Fibroblast of the aortic adventitia (primary cell): ENCODE measurements at regions not wholly inside any gene's neighbourhood (a gene's known extent, or its start where the extent isn't known, plus 50 kb on each side); places are given as distances from the start of the nearest gene placed in this dataset.

ENCODE experiments used
- DNase-seq: peaks from one replicate; pipeline ENCODE4 v3.0.0-alpha.2; 2010; ENCODE audit warnings: low read depth
- H3K4me3 ChIP-seq: 2 replicates; pipeline ENCODE4 v1.5.1; 2011; ENCODE audit warnings: low read depth, mild to moderate bottlenecking, control low read depth, low read length, moderate library complexity
- TF ChIP-seq, protein P1 (sequence below): IDR thresholded peaks from 2 replicates; pipeline ENCODE4 v1.5.1; 2011; ENCODE audit warnings: mild to moderate bottlenecking, low read length, control low read depth, inconsistent platforms; ENCODE audit not compliant: insufficient read depth

DNA sequence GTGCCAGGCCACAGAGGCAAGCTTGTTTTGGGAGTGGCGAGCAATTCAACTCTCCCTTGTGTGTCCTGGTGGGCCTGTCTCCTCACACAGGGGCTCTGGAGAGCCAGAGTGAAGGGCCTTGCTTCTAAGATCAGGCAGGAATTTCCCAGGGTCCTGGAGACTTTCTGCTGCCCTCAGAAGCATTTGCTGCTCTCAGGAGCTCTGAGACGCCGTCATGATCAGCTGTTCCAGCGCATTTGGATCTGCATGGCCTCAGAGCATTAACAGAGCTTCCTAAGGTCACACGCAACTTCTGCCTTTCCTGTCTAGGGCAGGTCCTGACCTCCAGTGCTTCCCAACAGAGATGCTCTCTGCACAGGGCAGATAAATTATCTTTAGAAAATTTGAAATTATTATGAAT, 52.2 kb upstream of the C10orf90 start:
- TF ChIP-seq, protein P1, sequence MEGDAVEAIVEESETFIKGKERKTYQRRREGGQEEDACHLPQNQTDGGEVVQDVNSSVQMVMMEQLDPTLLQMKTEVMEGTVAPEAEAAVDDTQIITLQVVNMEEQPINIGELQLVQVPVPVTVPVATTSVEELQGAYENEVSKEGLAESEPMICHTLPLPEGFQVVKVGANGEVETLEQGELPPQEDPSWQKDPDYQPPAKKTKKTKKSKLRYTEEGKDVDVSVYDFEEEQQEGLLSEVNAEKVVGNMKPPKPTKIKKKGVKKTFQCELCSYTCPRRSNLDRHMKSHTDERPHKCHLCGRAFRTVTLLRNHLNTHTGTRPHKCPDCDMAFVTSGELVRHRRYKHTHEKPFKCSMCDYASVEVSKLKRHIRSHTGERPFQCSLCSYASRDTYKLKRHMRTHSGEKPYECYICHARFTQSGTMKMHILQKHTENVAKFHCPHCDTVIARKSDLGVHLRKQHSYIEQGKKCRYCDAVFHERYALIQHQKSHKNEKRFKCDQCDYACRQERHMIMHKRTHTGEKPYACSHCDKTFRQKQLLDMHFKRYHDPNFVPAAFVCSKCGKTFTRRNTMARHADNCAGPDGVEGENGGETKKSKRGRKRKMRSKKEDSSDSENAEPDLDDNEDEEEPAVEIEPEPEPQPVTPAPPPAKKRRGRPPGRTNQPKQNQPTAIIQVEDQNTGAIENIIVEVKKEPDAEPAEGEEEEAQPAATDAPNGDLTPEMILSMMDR, result no peak
- no peak for DNase-seq
- no peak overlapping the region for H3K4me3 ChIP-seq

DNA sequence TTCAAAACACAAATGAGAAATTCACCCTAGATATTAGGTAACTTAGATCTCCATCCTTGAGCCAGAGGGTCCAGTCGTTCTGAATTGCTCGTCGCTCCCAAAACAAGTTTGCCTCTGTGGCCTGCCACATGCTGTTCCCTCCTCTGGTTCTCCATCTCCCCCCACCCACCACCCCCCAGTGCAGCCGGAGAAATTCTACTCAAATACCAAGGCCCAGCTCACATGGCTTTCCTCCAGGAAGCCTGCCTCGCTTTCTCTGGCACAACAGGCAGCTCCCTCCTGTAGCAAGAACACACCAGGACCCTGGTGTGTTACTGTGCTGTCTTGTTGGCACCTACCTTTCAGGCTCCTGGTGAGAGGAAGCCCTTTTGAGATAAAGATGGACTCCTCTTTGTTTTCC, 52.7 kb upstream of the C10orf90 start:
- DNase-seq, result no peak
- no peak overlapping the region for H3K4me3 ChIP-seq
- TF ChIP-seq, protein P1, result no peak

DNA sequence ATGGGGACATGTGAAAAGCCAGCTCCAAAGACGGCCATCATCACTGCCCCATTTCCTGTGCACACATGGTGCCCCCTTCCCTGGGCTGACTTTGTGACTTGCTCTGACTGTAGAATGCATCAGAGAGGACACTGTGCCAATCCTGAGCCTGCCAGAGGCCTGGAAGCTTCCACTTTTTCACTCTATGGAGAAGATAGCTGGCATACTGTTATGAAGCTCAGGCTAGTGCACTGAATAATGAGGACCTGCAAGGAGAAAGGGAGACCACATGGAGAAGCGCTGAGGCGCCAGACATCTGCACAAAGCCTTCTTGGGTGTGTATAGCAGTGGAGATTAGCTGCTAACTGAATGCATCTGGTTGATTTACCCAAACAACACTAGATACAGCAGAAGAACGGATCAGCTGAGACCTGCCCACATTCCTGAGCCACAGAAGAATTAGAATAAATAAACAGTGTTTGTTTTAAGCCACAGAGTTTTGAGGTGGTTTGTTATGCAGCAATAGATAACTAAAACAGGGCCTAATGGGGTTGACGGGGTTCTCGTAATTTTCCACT, 58.9 kb upstream of the C10orf90 start:
- TF ChIP-seq, protein P1, result no peak
- no peak for DNase-seq
- no peak overlapping the region for H3K4me3 ChIP-seq

DNA sequence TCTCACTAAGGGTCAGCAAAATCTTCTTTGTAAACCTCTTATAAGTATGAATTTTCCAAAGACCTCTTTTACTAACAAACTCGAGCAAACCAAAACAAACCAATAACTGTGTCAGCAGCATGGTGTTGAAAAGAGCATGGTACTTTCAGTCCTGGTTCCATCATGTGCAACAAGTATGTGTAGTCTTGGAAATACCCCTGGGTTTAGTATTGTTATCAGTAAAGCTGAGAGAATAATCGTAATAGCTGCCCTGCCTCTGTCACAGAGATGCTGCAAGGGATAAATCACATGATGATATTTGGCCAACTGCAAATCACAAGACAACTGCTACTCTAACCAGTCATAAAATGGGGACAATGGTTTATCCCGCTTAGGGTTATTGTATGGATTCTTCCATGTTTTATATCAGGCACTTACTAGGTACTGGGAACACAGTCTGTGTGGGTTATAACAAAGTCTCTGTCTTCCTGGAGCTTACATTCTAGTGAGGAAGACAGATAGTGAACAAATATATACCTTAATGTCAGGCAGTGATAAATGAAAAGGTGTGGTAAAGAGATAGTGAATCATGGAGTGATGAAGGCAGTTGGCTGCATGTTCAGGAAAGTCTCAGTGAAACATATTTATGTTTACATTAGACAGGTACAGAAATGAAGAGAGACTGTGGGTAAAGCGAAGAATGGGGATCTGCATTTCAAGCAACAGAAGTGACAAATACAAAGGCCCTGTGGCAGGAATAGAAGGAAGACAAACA, 60.5 kb upstream of the C10orf90 start:
- DNase-seq, result peak; percentile 22
- TF ChIP-seq, protein P1, result no peak

DNA sequence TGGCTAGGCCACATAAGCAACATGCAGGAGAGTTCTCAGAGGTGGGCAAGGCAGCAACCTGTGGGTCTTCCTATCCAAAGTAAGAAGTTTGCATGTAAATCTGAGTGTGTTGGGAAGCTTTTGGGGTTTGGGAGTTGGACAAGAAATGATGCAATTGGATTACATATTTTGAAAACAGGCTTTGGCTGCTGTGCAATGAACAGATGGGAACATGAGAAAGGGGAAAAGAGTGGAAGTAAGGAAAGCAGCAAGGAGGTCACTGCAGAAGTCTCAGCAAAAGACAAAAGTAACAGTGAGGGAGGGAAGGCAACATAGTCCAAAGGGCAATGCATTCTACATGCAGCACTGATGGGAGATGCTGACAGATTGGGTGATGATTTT, 61.1 kb upstream of the C10orf90 start:
- DNase-seq, result peak; percentile 67
- no peak overlapping the region for H3K4me3 ChIP-seq
- TF ChIP-seq, protein P1, result no peak

More for the DNA sequence above, 60.5 kb upstream of the C10orf90 start:
- no peak overlapping the region for H3K4me3 ChIP-seq

DNA sequence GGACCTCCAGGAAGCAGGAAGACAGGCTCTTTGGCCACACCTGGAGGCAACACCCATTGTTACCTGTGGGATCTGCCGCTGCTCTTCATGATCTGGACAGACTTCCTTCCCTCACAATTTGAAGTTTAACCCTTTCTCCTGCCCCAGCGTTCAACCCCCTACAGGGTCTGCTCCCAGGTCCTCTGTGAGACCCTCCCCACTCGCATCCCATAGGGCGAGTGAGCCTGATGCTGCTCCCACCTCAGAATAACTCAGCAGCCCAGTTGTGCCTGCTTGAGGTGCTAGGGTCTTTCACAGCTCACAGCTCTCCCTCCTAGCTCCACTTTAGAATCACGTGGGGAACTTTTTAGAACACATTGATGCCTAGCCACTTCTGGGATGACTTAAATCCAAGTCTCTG, 61.8 kb upstream of the C10orf90 start:
- TF ChIP-seq, protein P1, result no peak
- no peak for DNase-seq
- H3K4me3 ChIP-seq, result no peak overlapping the region

DNA sequence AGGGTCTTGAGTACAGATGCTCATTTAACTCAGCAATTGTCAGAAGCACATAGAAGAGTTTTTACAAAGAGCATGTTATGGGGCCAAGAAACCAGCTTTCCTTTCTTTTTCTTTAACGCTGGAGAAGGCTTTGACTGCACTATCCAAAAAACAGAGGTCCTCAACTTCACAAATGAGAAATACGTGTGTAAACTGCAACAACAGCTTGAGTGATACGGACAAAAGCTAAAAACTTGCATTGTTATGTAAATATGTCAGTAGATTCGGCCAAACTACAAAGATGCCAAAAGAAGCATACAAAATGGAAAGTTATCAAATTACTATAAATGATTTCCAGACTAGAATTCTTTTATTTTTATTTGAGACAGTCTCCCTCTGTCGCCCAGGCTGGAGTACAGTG, 62.4 kb upstream of the C10orf90 start:
- H3K4me3 ChIP-seq, result no peak overlapping the region
- DNase-seq, result no peak
- TF ChIP-seq, protein P1, result no peak
